ENCODE measurements at regions not wholly inside any gene's neighbourhood (a gene's known extent, or its start where the extent isn't known, plus 50 kb on each side); places are given as distances from the start of the nearest gene placed in this dataset.

- no peaks in the 10 kb centered on the region for H3K9me3 ChIP-seq (ENCODE audit: insufficient read depth, low read length)
- no peak overlapping the region for H2AFZ ChIP-seq (ENCODE audit: low read depth, low read length, severe bottlenecking)
- no peaks in the 10 kb centered on the region for H3K27me3 ChIP-seq (ENCODE audit: low read length)
- no peaks in the 10 kb centered on the region for H3K9me2 ChIP-seq (replicated peaks; ENCODE audit: insufficient read depth, low read length)
- TF ChIP-seq CTCF (IDR thresholded peaks at IDR 0.05; ENCODE audit: insufficient read depth, low read length, poor library complexity, severe bottlenecking) (no peak), EZH2phosphoT487 (conservative IDR thresholded peaks at IDR 0.05; ENCODE audit: low read length) (no peak)
- H4K20me1 ChIP-seq (ENCODE audit: low read depth, low read length), result no peaks in the 10 kb centered on the region
- no peaks in the 10 kb centered on the region for H3K36me3 ChIP-seq (ENCODE audit: low read length)
- H3K4me3 ChIP-seq (ENCODE audit: insufficient read depth, low read length, poor library complexity, severe bottlenecking), result no peak overlapping the region
- no peak overlapping the region for H3K27ac ChIP-seq (ENCODE audit: low read depth, low read length)
- H3K4me2 ChIP-seq (ENCODE audit: low read depth, low read length, poor library complexity, severe bottlenecking), result no peak overlapping the region
- H3F3A ChIP-seq (ENCODE audit: insufficient read depth), result no peaks in the 10 kb centered on the region
- H3K79me2 ChIP-seq (ENCODE audit: insufficient read depth, low read length), result no peaks in the 10 kb centered on the region
- no peak overlapping the region for H3K9ac ChIP-seq (ENCODE audit: low read length)
Observed at GRCh38 chr5:165559645-165560044, 2054.2 kb downstream of the MAT2B start.

GRCh38 chr5:165560648-165561047 is 2055.2 kb downstream of the MAT2B start:
- Histone ChIP-seq H3K4me3 (ENCODE audit: insufficient read depth, low read length, poor library complexity, severe bottlenecking) (no peak overlapping the region), H3K9ac (ENCODE audit: low read length) (no peak overlapping the region), H3K9me3 (ENCODE audit: insufficient read depth, low read length) (no peaks in the 10 kb centered on the region), H4K20me1 (ENCODE audit: low read depth, low read length) (no peaks in the 10 kb centered on the region), H3K4me2 (ENCODE audit: low read depth, low read length, poor library complexity, severe bottlenecking) (no peak overlapping the region), H3F3A (ENCODE audit: insufficient read depth) (no peaks in the 10 kb centered on the region), H2AFZ (ENCODE audit: low read depth, low read length, severe bottlenecking) (no peak overlapping the region), H3K27me3 (ENCODE audit: low read length) (no peaks in the 10 kb centered on the region), H3K36me3 (ENCODE audit: low read length) (no peaks in the 10 kb centered on the region), H3K79me2 (ENCODE audit: insufficient read depth, low read length) (no peaks in the 10 kb centered on the region), H3K9me2 (replicated peaks; ENCODE audit: insufficient read depth, low read length) (no peaks in the 10 kb centered on the region), H3K27ac (ENCODE audit: low read depth, low read length) (no peak overlapping the region)
- no peak for TF ChIP-seq EZH2phosphoT487 (conservative IDR thresholded peaks at IDR 0.05; ENCODE audit: low read length)
- no peak for TF ChIP-seq CTCF (IDR thresholded peaks at IDR 0.05; ENCODE audit: insufficient read depth, low read length, poor library complexity, severe bottlenecking)

GRCh38 chr5:165565911-165566310 is 2060.5 kb downstream of the MAT2B start:
- H3K79me2 ChIP-seq (ENCODE audit: insufficient read depth, low read length), result no peaks in the 10 kb centered on the region
- no peaks in the 10 kb centered on the region for H3K27me3 ChIP-seq (ENCODE audit: low read length)
- no peak overlapping the region for H3K4me2 ChIP-seq (ENCODE audit: low read depth, low read length, poor library complexity, severe bottlenecking)
- H3K9me2 ChIP-seq (replicated peaks; ENCODE audit: insufficient read depth, low read length), result no peaks in the 10 kb centered on the region
- no peak overlapping the region for H2AFZ ChIP-seq (ENCODE audit: low read depth, low read length, severe bottlenecking)
- H3K36me3 ChIP-seq (ENCODE audit: low read length), result no peaks in the 10 kb centered on the region
- H3K27ac ChIP-seq (ENCODE audit: low read depth, low read length), result no peak overlapping the region
- H3K4me3 ChIP-seq (ENCODE audit: insufficient read depth, low read length, poor library complexity, severe bottlenecking), result no peak overlapping the region
- H3K9ac ChIP-seq (ENCODE audit: low read length), result no peak overlapping the region
- H3F3A ChIP-seq (ENCODE audit: insufficient read depth), result no peaks in the 10 kb centered on the region
- TF ChIP-seq CTCF (IDR thresholded peaks at IDR 0.05; ENCODE audit: insufficient read depth, low read length, poor library complexity, severe bottlenecking), result no peak
- TF ChIP-seq EZH2phosphoT487 (conservative IDR thresholded peaks at IDR 0.05; ENCODE audit: low read length), result no peak
- H3K9me3 ChIP-seq (ENCODE audit: insufficient read depth, low read length), result no peaks in the 10 kb centered on the region
- H4K20me1 ChIP-seq (ENCODE audit: low read depth, low read length), result no peaks in the 10 kb centered on the region

All from SU-DHL-6 (cell line).